ENCODE measurements at regions not wholly inside any gene's neighbourhood (a gene's known extent, or its start where the extent isn't known, plus 50 kb on each side); places are given as distances from the start of the nearest gene placed in this dataset.

DNA sequence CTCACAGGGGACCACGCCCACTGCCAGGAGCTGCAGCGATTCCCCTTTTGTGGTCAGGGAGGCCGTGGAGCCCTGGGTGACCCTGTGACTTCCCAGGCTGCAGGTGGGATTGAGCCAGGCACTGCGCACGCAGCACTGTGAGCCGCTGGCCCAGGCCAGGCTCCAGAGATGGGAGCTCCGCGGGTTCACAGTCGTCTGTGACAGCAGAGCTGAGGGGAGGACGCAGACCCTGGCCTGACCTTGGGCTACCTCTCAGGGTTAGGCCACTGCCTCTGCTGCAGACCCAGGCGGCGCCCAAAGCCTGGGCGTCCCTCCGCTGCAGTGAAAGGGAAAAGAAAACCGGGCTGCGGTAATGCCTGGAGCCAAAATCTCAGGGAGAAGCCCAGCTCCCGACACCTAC is 107.5 kb upstream of the GPR26 start:
- no peak for DNase-seq (ENCODE audit: low read depth)

DNA sequence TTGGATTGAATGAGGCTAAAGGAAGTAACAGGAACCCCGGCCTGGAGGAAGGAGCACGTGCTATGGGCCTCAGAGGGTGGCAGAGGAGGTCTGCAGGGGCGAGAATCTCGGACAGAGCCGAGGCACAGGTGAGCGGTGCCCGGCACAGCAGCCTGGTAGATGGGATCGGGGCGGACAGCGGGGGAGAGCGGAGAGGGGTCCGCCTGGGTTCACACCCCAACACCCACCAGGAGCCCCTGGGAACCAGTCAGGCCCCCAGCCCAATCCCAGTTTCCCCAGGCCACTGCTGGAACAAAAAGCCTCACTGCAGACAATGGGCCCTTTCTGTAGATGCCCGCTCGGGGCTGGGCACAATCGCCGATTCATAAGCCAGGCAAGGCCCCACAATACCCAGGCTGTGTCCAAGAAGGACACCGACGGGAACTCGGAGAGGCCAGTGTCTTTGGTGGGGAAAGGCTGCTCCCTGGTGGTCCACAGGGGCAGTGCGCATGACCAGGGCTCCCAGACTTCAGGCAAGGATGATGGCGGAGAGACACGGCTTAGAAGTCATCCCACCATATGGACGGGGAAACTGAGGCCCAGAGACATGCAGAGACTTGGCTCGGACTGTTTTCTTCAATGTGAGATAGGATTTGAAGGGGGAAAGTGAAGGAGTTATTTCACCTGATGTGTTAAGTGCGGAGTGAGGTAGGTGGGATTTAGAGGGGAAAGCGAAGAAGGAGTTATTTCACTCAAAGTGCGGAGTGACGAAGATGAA is 106.9 kb upstream of the GPR26 start:
- peak; percentile 29 for DNase-seq (ENCODE audit: low read depth)

DNA sequence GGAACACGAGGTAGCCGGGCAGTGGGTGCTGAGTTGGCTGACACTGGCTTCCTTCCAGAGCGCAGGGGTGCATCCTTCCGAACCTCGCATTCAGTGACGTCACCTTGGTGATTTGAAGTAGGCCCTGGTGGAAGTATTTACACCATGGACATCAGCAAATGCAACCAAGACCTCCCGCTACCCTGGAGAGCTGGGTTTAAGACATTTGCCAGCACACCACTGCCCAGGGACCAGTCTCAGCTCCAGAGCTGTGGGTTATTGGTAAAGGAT is 106.4 kb upstream of the GPR26 start:
- no peak for DNase-seq (ENCODE audit: low read depth)

DNA sequence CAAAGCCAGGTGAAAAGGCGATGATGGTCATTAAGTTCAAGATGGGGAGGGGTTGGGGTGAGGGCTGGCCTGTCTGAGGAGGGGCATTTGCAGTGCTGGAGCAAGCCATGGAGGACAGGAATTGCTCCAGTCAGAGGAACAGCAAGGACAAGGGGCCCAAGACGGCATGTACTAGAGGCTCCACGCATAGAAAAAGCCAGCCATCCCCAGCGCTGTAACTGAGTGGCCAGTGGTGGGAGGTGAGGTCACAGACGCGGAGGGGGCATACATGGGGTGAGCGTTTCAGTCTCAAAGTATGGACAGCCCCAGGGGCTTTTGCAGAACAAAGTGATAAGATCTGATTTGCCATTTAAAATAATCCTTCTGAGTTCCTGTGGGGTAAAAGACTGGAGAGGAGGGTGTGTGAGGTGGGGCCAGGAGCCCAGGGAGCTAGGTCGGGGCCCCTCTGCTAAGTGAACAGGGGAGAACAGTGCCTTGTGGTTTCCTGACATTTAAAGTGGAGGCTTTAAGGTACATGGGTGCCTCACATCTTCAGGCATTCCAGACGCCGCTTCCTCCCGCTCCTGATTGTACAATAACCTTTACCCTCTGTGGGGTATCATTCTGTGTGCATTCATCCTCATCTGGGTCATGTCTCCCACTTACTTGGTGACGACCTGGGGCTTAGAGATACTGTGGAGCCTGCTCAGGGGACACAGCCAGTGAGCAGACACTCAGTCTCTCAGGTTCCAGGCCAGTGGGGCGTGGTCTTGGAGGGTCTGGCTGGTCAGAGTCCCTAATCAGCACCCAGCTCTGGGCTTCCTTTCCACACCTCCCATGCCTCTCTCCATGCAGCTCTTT is 105.6 kb upstream of the GPR26 start:
- DNase-seq (ENCODE audit: low read depth), result no peak

DNA sequence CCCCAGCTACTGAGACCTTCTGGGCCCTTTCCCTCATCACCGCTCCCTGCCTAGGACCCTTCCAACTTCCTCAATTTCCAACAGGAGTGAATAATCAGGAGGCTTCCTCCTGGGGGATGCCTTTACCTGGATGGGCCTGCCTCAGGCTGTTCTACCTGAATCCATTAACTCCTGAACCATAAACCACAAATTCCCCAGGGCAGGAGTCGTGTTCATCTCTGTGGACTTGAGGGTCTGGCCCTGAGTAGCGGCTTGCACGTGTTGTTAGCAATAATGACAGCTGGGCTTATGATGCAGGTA is 105.1 kb upstream of the GPR26 start:
- no peak for DNase-seq (ENCODE audit: low read depth)

DNA sequence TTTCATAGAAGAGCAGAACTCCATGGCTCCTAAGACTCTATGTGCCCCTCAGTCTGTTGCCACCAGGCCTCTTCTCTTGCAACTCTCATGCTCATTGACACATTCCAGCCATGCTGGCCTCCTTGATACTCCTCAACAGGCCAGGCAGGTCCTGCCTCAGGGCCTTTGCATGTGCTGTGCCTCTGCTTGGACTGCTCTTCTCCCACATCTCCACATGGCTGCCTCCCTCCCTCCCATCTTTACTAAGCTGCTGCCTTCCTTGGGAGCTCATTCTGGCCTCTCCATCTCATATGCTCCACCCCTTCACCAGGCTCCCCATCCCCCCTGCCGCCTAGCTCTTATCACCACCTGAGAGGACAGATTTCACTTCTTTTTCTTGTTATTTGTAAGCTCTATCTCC is 103.8 kb upstream of the GPR26 start:
- DNase-seq (ENCODE audit: low read depth), result no peak

DNA sequence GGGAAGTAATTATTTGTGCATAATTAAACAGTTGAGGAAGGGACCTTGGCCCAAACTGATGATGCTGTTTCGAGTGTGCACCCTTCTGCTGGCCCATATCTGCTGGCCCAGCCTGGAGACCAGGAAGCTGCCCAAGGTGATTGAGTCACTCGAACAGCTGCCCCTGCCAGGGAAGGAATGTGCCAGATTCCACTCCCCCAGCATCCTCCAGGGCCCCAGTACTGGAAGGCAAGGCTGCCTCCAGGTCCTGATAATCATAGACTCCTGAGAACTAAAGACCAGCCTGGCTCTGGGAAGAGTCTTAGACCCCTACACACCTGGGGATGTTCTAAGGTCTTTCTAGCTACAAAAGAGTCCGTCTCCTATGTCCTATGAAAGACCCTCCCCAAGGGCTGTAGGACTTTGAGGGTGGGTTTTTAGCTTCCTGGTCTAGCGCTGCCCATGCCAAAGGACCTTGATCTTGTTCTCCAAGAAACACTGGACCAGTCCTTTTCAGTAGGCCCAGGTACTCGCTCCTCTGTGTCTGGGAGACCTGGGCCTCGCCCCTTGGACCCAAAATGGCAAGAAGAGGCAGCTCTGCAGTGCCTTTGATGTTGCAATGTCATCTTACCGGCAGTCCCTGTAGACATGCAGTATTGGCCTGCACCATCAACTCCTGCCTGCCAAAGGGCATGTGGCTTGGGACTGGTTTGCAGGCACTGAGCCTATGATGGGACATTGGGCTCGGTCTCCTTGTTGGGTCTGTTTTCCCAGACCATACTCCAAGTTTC is 103.2 kb upstream of the GPR26 start:
- no peak for DNase-seq (ENCODE audit: low read depth)

DNA sequence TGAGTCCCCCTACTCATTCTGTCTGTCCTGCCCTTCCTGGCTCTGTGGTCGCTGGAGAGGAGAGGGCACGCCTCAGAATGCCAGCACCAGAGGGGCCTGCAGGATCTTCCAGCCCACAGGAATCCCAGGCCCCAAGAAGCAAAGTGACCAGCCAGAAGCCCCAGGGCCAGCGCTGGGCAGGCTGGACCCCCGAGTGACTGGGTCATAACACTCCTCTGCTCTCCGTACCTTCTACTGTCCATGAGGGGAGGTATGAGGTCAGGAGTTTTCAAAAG is 102.6 kb upstream of the GPR26 start:
- no peak for DNase-seq (ENCODE audit: low read depth)

DNA sequence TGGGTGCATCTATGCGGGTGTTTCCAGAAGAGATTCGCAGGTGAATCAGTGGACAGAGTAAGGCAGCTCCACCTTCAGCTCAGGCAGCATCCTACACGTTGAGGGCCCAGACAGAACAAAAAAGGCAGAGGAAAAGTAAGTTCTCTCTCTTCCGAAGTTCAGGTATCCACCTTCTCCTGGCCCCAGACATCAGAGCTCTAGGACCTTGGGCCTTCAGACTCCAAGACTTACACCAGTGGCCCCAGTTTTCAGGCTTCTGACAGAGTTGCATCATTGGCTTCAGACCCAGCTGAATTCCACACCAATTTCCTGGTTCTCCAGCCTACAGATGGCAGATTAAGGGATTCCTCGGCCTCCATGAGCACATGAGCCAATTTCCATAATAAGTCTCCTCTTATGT is 102.2 kb upstream of the GPR26 start:
- DNase-seq (ENCODE audit: low read depth), result no peak

DNA sequence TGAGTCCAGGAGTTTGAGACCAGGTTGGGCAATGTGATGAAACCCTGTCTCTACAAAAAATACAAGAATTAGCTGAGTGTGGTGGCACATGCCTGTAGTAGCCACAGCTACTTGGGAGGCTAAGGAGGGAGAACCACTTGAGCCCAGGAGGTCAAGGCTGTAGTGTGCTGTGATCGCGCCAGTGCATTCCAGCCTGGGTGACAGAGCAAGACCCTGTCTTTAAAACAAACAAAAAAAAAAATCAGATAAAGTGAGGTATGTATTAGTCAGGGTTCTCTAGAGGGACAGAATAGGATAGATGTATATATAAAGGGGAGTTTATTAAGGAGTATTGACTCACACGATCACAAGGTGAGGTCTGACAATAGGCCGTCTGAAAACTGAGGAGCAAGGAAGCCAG is 101.5 kb upstream of the GPR26 start:
- no peak for DNase-seq (ENCODE audit: low read depth)

DNA sequence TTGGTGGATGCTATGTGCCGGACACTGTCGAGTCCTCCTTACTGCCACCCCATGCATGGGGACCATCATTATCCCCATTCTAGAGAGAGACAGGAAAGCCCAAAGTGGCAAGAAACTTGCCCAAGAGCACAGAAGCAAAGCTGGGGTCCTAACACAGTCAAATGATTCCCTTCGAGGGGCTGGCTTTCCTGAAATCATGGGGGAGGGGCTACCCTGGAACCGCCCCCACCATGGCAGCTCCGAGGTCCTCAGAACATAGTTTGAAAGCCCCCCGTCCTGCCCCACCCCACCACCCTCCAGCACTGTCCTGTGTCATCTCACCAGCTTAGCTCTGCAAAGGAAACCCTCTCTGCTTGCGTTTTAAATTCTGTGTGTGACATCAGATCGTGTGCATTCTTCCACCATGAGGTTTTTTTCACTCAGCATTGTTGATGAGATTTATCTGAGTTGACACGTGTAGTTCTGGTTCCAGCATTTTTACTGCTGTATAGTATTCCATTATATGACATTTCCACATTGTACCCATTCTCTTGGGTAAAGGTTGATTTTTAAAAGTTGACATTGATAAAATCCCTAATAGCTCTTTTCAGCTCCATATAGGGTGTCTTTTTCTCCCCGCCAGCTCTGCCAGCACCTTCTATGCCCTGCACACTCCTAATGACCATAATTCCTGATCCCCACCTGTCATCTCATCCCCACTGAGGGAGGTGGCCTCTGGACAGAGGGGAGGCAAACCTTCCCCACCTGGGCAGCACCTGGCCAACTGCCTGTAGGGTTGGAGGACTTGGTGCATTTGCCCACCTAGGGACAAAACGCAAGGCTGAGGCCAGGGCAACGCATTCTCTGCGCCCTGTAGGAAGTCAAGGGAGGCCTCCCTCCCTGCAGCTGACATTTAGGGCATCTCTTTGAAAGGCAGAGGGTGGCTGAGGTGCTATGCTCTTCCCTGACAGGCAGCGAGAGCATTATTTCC is 100.2 kb upstream of the GPR26 start:
- DNase-seq (ENCODE audit: low read depth), result no peak

DNA sequence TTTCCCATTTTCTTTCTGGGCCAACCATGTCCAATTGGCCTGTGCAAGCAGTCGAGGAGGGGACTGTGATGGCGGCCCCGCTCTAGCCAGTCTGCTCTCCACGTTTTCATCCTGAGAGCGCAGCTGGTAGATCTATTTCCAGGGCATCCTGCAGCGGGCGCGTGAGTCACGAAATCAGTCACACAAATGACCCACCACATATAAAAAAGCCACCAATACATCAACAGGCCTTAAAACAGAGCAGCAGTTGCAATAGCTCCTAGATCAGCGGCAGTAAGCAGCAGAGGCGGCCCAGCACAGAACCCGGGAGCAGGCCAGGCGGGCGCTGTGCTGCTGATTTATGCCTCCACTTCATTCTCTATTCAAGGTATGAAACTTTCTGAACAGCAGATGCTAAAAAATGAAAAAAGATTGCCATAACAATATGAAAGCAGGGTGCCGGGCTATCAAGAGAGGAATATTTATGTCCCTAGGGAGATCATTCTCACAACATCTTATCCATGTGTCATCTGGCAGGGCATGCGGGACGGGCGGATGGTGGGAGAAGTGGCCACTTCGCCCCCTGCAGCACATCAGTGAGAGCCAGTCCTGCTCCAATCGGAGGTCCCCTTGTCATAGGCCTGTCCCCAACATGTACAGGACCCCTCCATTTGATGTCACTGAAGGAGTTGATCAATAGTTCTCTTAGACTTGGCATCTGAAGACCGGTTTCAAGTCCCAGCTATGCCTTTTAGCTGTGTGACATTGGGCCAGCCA is 98.0 kb upstream of the GPR26 start:
- DNase-seq (ENCODE audit: low read depth), result no peak

DNA sequence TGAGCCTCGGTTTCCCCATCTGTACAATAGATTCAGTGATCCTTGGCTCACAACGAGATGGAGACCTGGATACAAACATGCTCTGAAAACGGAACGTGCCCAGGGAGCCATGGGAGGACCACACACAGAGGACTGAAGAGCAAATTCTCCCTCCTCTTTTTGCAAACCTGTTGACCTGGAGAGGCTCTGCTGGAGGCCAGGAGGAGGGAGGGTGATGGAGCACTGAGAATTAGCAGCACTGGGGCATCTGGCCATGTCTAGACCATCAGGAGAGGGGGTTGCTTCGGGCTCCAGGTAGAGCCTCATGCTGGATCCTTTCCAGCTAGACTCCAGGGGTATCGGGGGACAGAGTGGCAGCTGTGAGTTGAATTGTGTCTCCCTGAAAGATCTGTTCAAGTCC is 97.4 kb upstream of the GPR26 start:
- no peak for DNase-seq (ENCODE audit: low read depth)

DNA sequence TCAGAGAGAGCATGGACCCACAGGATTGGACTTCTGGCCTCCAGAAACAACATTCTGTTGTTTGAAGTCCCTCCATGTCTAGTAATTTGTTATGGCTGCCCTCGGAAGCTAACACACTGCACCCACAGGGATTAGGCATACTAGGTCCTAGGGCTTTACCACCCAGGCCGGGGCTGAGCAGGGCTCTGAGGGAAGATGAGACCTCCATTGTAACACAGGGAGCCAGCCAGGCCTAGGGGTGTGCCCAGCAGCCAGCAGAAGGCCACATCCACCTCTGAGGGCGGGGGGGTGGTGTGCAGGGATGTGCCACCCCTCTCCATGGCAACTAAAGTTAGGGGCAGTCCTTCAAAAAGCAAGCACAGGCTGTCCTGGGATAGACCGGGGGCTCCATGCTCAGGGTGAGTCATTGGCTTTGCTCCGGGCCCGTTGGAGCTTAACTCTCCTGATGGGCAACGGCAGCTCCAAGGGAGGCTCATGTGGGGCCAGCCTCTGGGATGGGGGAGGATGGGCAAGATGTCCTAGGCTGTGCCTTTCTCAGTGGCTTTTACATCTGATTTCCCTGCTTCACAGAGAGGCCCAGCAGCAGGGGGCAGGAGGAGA is 96.6 kb upstream of the GPR26 start:
- DNase-seq (ENCODE audit: low read depth), result no peak

DNA sequence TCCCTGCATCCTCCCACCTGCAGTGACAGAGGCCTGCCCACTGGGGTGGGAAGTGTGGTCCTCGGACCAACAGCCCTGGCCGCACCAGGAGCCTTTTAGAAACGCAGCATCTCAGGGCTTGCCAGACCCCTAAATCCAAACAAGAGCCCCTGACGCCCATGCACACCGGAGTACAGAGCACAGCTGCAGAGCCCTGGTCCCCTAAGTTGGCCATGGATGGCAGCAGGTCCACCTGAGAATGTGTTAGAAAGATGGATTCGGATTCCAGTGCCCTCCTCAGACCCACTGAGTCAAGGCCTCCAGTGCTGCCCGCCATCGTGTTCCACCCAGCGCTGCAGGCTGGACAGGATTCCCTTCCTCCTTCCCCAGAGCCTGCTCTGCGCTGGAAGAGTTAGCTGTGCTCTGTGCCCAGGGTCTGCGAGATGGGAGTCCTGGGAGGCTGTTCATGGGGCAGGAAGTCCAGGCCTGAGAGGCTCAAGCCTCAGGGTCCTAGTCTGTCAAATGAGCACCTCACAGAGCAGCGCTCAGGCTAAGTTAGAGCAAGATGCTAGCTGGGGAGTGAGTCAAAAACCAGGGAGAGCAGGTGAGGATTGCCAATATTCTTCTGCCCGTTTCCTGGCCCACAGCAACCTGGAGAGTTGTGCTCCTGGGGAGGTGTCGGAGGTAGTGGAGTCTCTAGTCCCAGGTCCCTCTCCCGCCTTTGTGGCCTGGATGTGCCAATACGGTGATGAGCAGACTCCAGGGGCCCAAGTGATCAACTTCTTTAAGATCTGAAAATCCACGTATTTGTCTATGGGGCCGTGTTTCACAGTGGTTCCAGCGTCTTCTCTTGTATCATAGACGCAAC is 95.9 kb upstream of the GPR26 start:
- no peak for DNase-seq (ENCODE audit: low read depth)

DNA sequence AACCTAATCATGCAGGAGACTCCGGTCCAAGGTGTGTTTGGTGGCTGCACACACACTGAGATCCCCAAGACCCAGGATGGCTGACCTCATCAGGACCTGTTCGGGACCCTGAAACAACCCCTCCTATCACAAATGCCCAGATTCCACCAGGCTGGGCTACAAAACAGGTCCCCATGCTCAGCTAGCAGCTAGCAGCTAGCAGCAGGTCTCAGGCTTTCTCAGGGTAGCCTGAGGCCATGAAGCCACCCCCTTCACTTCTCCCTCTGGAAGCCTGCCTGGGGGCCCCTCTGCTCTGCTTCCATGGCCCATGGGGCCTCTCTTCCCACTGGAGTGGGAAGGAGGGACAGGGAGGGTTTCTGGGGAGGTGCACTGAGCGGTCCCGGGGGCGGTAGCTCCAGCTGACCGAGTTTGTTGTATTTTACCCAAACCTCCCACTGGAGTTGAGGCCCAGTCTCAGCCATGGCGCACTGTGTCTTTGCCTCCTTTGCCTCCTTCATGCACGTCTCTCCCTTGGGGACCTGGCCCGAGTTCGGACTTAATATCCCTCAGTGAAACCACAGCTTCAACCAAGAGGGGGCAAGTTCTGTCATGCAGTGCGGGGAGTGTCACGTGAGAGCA is 95.1 kb upstream of the GPR26 start:
- no peak for DNase-seq (ENCODE audit: low read depth)

DNA sequence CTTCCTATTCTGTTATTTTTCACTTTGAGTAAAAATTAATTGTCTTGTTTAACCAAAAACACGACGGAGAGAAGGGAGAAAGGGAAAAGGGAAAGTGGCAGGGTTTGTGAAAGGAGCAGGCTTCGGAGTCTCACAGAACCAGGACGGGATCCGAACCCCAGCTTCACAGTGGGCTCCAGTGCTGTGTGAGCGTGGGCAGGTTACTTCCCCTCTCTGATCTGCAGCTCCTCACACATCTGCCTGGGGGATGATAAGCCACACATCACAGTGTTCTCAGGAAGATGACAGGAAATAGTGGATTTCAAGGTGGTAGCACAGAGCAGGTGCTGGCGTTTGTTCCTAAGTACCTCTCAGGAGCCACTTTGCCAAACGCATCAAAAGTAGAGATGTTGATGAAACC is 94.2 kb upstream of the GPR26 start:
- DNase-seq (ENCODE audit: low read depth), result no peak

DNA sequence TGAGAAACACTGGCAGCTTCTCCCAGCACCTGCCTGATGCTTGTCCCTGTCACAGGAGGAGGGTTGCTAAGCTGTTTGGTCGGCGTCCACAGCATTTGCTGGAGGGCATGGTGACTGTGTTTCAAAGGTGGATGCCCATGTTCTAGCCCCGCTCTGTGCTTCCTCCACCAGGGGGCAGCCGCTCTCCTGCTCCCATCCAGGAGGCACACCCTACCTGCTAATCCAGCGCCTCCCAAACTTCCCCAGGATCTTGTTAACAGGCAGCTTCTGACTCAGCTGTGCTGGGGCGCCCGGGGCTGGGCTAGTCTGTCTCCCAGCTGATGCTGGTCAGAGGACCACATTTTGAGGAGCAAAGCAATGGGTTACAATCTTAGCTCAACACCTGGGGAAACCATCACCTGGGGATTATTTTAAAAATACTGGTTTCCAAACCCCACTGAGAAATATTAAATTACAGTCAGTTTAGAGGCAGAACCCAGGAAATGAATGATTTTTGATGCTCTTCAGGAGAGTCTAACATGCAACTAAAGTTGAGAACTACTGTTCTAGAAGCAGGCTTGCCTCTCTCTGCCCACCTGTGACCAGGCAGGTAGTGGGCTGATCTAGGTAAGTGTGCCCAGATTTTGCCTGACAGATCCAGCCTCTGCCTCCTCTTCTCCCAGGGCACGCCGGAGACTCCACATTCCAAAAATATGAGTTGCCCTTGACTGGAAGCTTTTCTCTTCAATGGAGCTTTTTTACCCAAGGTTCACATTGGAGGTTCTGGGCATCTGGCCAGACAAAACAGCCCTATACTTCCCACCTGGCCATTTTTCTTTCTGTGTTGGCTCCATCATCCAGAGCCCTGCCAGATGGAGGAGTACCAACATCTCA is 92.7 kb upstream of the GPR26 start:
- DNase-seq (ENCODE audit: low read depth), result no peak

Data from fibroblast of gingiva (primary cell).